SU-DHL-6 (cell line): ENCODE measurements at regions not wholly inside any gene's neighbourhood (a gene's known extent, or its start where the extent isn't known, plus 50 kb on each side); places are given as distances from the start of the nearest gene placed in this dataset.

Experiments used
- H2AFZ ChIP-seq: fragments of 200-600 bp; sonication (generic); 2 replicates; pipeline ENCODE4 v1.6.1; 2014; ENCODE audit warnings: low read depth, mild to moderate bottlenecking, moderate library complexity, mixed read lengths, antibody characterized with exemption, low read length; ENCODE audit not compliant: severe bottlenecking
- H3F3A ChIP-seq: fragments of 200-600 bp; shearing (Covaris generic); 2 replicates; pipeline ENCODE4 v1.6.0; 2016; ENCODE audit warnings: antibody characterized with exemption, mild to moderate bottlenecking; ENCODE audit not compliant: insufficient read depth
- H3K27ac ChIP-seq: fragments of 200-600 bp; sonication (generic); 2 replicates; pipeline ENCODE4 v1.5.1; 2016; ENCODE audit warnings: low read depth, mild to moderate bottlenecking, low read length, moderate library complexity, mixed read lengths
- H3K27me3 ChIP-seq: fragments of 200-600 bp; sonication (generic), shearing (Covaris generic); 2 replicates; pipeline ENCODE4 v1.6.0; 2014; ENCODE audit warnings: mild to moderate bottlenecking, low read length
- H3K36me3 ChIP-seq: fragments of 200-600 bp; sonication (generic); 2 replicates; pipeline ENCODE4 v1.6.1; 2014; ENCODE audit warnings: mild to moderate bottlenecking, low read length, mixed read lengths
- H3K4me2 ChIP-seq: fragments of 300-600, 200-600 bp; shearing (Covaris generic), sonication (generic); 2 replicates; pipeline ENCODE4 v1.6.0; 2014; ENCODE audit warnings: low read length, low read depth, mild to moderate bottlenecking; ENCODE audit not compliant: poor library complexity, severe bottlenecking
- H3K4me3 ChIP-seq: fragments of 200-600 bp; sonication (generic); 2 replicates; pipeline ENCODE4 v1.5.1; 2014; ENCODE audit warnings: antibody characterized with exemption, low read length, mild to moderate bottlenecking, mixed read lengths; ENCODE audit not compliant: insufficient read depth, poor library complexity, severe bottlenecking
- H3K79me2 ChIP-seq: fragments of 200-600 bp; sonication (generic); 2 replicates; pipeline ENCODE4 v1.6.1; 2014; ENCODE audit warnings: mild to moderate bottlenecking, low read length, moderate library complexity; ENCODE audit not compliant: insufficient read depth
- H3K9ac ChIP-seq: fragments of 200-600 bp; sonication (generic); 2 replicates; pipeline ENCODE4 v1.7.0; 2014; ENCODE audit warnings: mild to moderate bottlenecking, low read length
- H3K9me2 ChIP-seq: fragments of 200-600 bp; sonication (generic); replicated peaks from 2 replicates; pipeline ENCODE4 v1.6.1; 2014; ENCODE audit warnings: low read length; ENCODE audit not compliant: insufficient read depth
- H3K9me3 ChIP-seq: fragments of 200-600 bp; sonication (generic); 2 replicates; pipeline ENCODE4 v1.6.1; 2014; ENCODE audit warnings: low read length, mixed read lengths; ENCODE audit not compliant: insufficient read depth
- H4K20me1 ChIP-seq: fragments of 200-600 bp; sonication (generic); 2 replicates; pipeline ENCODE4 v1.6.1; 2014; ENCODE audit warnings: low read depth, mild to moderate bottlenecking, antibody characterized with exemption, low read length, moderate library complexity, mixed read lengths
- CTCF ChIP-seq: fragments of 200-600 bp; sonication (generic); IDR thresholded peaks from one replicate; pipeline ENCODE4 v1.5.1; 2017; ENCODE audit warnings: antibody characterized with exemption, mild to moderate bottlenecking, low read length, moderate library complexity; ENCODE audit not compliant: insufficient read depth, poor library complexity, severe bottlenecking
- EZH2phosphoT487 ChIP-seq: fragments of 200-600 bp; sonication (generic), shearing (Covaris generic); conservative IDR thresholded peaks from 2 replicates; pipeline ENCODE4 v1.6.1; 2018; ENCODE audit warnings: mild to moderate bottlenecking, antibody characterized with exemption, low read length, moderate library complexity, mixed read lengths

- Histone ChIP-seq H3K36me3 (no peaks in the 10 kb centered on the region), H4K20me1 (no peaks in the 10 kb centered on the region), H2AFZ (no peak overlapping the region), H3K9me2 (no peaks in the 10 kb centered on the region), H3K4me3 (no peak overlapping the region), H3K27ac (no peak overlapping the region), H3K4me2 (no peak overlapping the region), H3K27me3 (no peaks in the 10 kb centered on the region), H3K9me3 (no peaks in the 10 kb centered on the region), H3K9ac (no peak overlapping the region), H3K79me2 (no peaks in the 10 kb centered on the region), H3F3A (no peaks in the 10 kb centered on the region)
- TF ChIP-seq EZH2phosphoT487, result no peak
- no peak for TF ChIP-seq CTCF
Observed at GRCh38 chr6:137413482-137413881, 80.7 kb downstream of the OLIG3 start.

- Histone ChIP-seq H3K27me3 (no peaks in the 10 kb centered on the region), H3K27ac (no peak overlapping the region), H3K9me2 (no peaks in the 10 kb centered on the region), H2AFZ (no peak overlapping the region), H3K4me3 (no peak overlapping the region), H4K20me1 (no peaks in the 10 kb centered on the region), H3K9ac (no peak overlapping the region), H3K79me2 (no peaks in the 10 kb centered on the region), H3K4me2 (no peak overlapping the region), H3K36me3 (no peaks in the 10 kb centered on the region), H3F3A (no peaks in the 10 kb centered on the region), H3K9me3 (no peaks in the 10 kb centered on the region)
- TF ChIP-seq EZH2phosphoT487 (no peak), CTCF (no peak)
Observed at GRCh38 chr6:137412562-137412961, 81.6 kb downstream of the OLIG3 start.

GRCh38 chr6:137409266-137409777, 84.9 kb downstream of the OLIG3 start:
- Histone ChIP-seq H2AFZ (no peak overlapping the region), H3K27ac (no peak overlapping the region), H3K9me2 (no peaks in the 10 kb centered on the region), H3K4me2 (no peak overlapping the region), H3K79me2 (no peaks in the 10 kb centered on the region), H3F3A (no peaks in the 10 kb centered on the region), H3K9me3 (no peaks in the 10 kb centered on the region), H3K9ac (no peak overlapping the region), H4K20me1 (no peaks in the 10 kb centered on the region), H3K36me3 (no peaks in the 10 kb centered on the region), H3K27me3 (no peaks in the 10 kb centered on the region), H3K4me3 (no peak overlapping the region)
- TF ChIP-seq EZH2phosphoT487 (no peak), CTCF (no peak)

- Histone ChIP-seq H3K4me3 (no peak overlapping the region), H3K27ac (no peak overlapping the region), H3K79me2 (no peaks in the 10 kb centered on the region), H3F3A (no peaks in the 10 kb centered on the region), H3K27me3 (no peaks in the 10 kb centered on the region), H3K36me3 (no peaks in the 10 kb centered on the region), H3K4me2 (no peak overlapping the region), H4K20me1 (no peaks in the 10 kb centered on the region), H3K9me2 (no peaks in the 10 kb centered on the region), H3K9me3 (no peaks in the 10 kb centered on the region), H2AFZ (no peak overlapping the region), H3K9ac (no peak overlapping the region)
- TF ChIP-seq EZH2phosphoT487 (no peak), CTCF (no peak)
Observed at GRCh38 chr6:137407816-137408215, 86.4 kb downstream of the OLIG3 start.
